Hepatocyte (in vitro differentiated cells): ENCODE measurements at regions not wholly inside any gene's neighbourhood (a gene's known extent, or its start where the extent isn't known, plus 50 kb on each side); places are given as distances from the start of the nearest gene placed in this dataset.

ENCODE experiments used
- DNase-seq: peaks from one replicate; pipeline ENCODE4 v3.0.0-alpha.2; 2016; ENCODE audit warnings: low spot score
- H2AFZ ChIP-seq: fragments of 200-600 bp; sonication (generic); 2 replicates; pipeline ENCODE4 v1.6.0; 2016; ENCODE audit warnings: antibody characterized with exemption, mild to moderate bottlenecking
- H3K27ac ChIP-seq: fragments of 200-600 bp; sonication (generic); 2 replicates; pipeline ENCODE4 v1.5.1; 2016; ENCODE audit warnings: mild to moderate bottlenecking
- H3K27me3 ChIP-seq: fragments of 200-600 bp; sonication (generic); 2 replicates; pipeline ENCODE4 v1.6.1; 2016
- H3K36me3 ChIP-seq: fragments of 200-600 bp; sonication (generic); replicated peaks from 2 replicates; pipeline ENCODE4 v1.5.1; 2016; ENCODE audit warnings: low read depth; ENCODE audit not compliant: insufficient read depth
- H3K4me1 ChIP-seq: fragments of 200-600 bp; sonication (generic); 2 replicates; pipeline ENCODE4 v1.5.1; 2016; ENCODE audit warnings: mild to moderate bottlenecking, moderate library complexity; ENCODE audit not compliant: insufficient read depth
- H3K4me2 ChIP-seq: fragments of 200-600 bp; sonication (generic); 2 replicates; pipeline ENCODE4 v1.6.0; 2016
- H3K4me3 ChIP-seq: fragments of 200-600 bp; sonication (generic); 2 replicates; pipeline ENCODE4 v1.5.1; 2016; ENCODE audit warnings: mild to moderate bottlenecking
- H3K79me2 ChIP-seq: fragments of 200-600 bp; sonication (generic); 2 replicates; pipeline ENCODE4 v1.6.0; 2017; ENCODE audit warnings: mild to moderate bottlenecking
- H3K9me2 ChIP-seq: fragments of 200-600 bp; sonication (generic); replicated peaks from 2 replicates; pipeline ENCODE4 v1.6.0; 2017; ENCODE audit warnings: mild to moderate bottlenecking; ENCODE audit not compliant: insufficient read depth
- H3K9me3 ChIP-seq: fragments of 200-600 bp; sonication (generic); 2 replicates; pipeline ENCODE4 v1.5.1; 2016; ENCODE audit warnings: low read depth, mild to moderate bottlenecking
- H4K20me1 ChIP-seq: fragments of 200-600 bp; sonication (generic); 2 replicates; pipeline ENCODE4 v1.6.0; 2016; ENCODE audit warnings: mild to moderate bottlenecking; ENCODE audit not compliant: insufficient read depth, poor library complexity, severe bottlenecking
- EZH2 ChIP-seq: fragments of 200-600 bp; sonication (generic); IDR thresholded peaks from 2 replicates; pipeline ENCODE4 v1.6.1; 2016; ENCODE audit warnings: antibody characterized with exemption, mild to moderate bottlenecking, borderline replicate concordance
- EZH2phosphoT487 ChIP-seq: fragments of 200-600 bp; sonication (generic); IDR thresholded peaks from one replicate; pipeline ENCODE4 v1.6.1; 2018; ENCODE audit warnings: antibody characterized with exemption, mild to moderate bottlenecking, low read depth, moderate library complexity; ENCODE audit not compliant: unreplicated experiment, severe bottlenecking
- WGBS: methylation state at CpG from one replicate; pipeline ENCODE4 v1.1.6; 2016; ENCODE audit warnings: low lambda C conversion rate; ENCODE audit errors: missing lambda C conversion rate; 5-methylcytosine and 5-hydroxymethylcytosine counted together
- TF ChIP-seq, protein P1 (sequence below): fragments of 200-600 bp; sonication (generic); IDR thresholded peaks from 2 replicates; pipeline ENCODE4 v1.5.1; 2016; ENCODE audit warnings: antibody characterized with exemption, mild to moderate bottlenecking; ENCODE audit not compliant: poor library complexity

DNA sequence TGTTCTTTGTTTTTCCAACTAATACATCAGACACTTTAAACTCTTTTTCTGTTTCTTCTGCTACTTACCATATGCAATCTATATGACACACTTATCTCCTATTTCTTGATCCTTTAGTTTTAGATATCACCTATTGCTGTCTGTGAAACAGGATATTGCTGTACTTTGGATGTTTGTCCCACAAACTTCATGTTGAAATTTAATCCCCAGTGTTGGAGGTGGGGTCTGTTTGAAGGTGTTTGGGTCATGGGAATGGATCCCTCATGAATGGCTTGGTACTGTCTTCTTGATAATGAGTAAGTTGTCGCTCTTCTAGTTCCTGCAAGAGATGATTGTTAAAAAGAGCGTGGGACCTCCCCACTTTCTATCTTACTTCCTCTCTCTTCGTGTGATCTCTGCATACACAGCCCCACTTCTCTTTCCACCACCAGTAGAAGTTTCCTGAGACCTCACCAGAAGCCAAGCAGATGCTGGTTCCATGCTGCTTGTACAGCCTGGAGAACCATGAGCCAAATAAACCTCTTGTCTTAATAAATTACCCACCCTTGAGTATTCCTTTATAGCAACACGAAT is 244.2 kb downstream of the NHLRC3 start:
- H3K27ac ChIP-seq, result no peak overlapping the region

DNA sequence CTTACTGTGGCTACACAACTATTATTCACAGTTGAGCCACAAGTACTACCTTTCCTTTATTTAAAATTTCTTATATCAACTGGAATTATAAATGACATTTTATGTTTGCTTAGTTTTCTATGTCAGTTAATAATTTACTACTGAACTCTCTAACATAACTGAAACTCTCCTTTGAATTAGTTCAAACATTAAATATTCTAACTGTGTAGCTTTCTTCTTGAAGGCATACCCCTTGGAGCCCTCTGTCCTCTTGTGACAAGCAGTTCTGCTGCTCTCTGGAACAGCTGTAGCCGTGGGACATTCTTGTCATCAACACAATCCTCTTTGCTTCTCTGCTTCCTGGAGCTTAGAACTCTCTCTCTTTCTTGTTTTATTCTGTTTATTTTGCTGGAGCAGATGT is 244.8 kb downstream of the NHLRC3 start:
- Histone ChIP-seq H3K36me3 (no peaks in the 10 kb centered on the region), H3K9me3 (peaks cover 5% of the 10 kb centered on the region), H3K4me3 (no peak overlapping the region), H3K4me1 (peaks cover 2% of the 10 kb centered on the region), H4K20me1 (no peaks in the 10 kb centered on the region), H3K4me2 (no peak overlapping the region), H2AFZ (no peak overlapping the region), H3K27ac (no peak overlapping the region), H3K27me3 (no peaks in the 10 kb centered on the region), H3K9me2 (no peaks in the 10 kb centered on the region), H3K79me2 (no peaks in the 10 kb centered on the region)
- DNase-seq, result no peak
- TF ChIP-seq, protein P1, sequence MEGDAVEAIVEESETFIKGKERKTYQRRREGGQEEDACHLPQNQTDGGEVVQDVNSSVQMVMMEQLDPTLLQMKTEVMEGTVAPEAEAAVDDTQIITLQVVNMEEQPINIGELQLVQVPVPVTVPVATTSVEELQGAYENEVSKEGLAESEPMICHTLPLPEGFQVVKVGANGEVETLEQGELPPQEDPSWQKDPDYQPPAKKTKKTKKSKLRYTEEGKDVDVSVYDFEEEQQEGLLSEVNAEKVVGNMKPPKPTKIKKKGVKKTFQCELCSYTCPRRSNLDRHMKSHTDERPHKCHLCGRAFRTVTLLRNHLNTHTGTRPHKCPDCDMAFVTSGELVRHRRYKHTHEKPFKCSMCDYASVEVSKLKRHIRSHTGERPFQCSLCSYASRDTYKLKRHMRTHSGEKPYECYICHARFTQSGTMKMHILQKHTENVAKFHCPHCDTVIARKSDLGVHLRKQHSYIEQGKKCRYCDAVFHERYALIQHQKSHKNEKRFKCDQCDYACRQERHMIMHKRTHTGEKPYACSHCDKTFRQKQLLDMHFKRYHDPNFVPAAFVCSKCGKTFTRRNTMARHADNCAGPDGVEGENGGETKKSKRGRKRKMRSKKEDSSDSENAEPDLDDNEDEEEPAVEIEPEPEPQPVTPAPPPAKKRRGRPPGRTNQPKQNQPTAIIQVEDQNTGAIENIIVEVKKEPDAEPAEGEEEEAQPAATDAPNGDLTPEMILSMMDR, result no peak
- TF ChIP-seq EZH2, result no peak
- TF ChIP-seq EZH2phosphoT487, result no peak
- 47% methylated on average over 1 of the region's 1 CpG for WGBS

More for the DNA sequence above, 244.2 kb downstream of the NHLRC3 start:
- Histone ChIP-seq H3K27me3 (no peaks in the 10 kb centered on the region), H3K9me3 (peaks cover 4% of the 10 kb centered on the region), H2AFZ (no peak overlapping the region), H4K20me1 (no peaks in the 10 kb centered on the region), H3K9me2 (no peaks in the 10 kb centered on the region), H3K79me2 (no peaks in the 10 kb centered on the region), H3K4me3 (no peak overlapping the region), H3K4me1 (peaks cover 2% of the 10 kb centered on the region), H3K4me2 (no peak overlapping the region), H3K36me3 (no peaks in the 10 kb centered on the region)
- no peak for TF ChIP-seq EZH2phosphoT487
- no peak for TF ChIP-seq EZH2
- TF ChIP-seq, protein P1, result no peak
- no peak for DNase-seq
- 90% methylated on average over 4 of the region's 4 CpGs for WGBS

DNA sequence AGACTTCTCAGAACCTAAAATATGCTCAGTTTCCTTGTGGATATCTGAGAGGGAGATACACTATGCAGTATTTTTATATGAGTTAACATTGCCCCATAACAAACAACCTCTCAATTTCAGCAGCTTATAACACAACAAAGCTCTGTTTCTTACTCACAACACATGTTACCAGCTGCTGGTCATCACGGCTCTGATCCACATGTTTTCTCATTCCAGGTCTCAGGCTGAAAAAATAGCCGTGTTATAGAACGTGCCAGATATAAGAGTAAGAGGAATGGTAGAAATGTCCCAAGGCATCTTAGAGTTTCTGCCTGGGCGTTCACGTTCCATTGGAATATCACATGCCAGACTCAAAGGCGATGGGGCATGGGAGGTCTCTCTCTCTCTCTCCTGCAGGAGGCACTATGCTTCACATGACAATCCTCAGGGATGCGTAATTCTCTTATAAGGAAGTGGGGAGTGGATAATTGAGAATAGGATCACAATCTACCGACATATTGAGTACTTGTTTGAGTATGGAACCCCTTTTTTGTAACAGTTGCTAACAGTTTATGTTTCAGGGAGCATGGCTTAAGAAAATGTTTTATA is 246.6 kb downstream of the NHLRC3 start:
- DNase-seq, result no peak
- Histone ChIP-seq H3K36me3 (no peaks in the 10 kb centered on the region), H3K79me2 (no peaks in the 10 kb centered on the region), H3K4me2 (no peak overlapping the region), H3K4me1 (peaks cover 2% of the 10 kb centered on the region), H2AFZ (no peak overlapping the region), H3K9me2 (no peaks in the 10 kb centered on the region), H3K27ac (no peak overlapping the region), H4K20me1 (no peaks in the 10 kb centered on the region), H3K27me3 (no peaks in the 10 kb centered on the region), H3K4me3 (no peak overlapping the region), H3K9me3 (peaks cover 5% of the 10 kb centered on the region)
- TF ChIP-seq, protein P1, result no peak
- TF ChIP-seq EZH2phosphoT487 (no peak), EZH2 (no peak)
- 84% methylated on average over 8 of the region's 8 CpGs for WGBS
